T-helper 2 cell (primary cell): ENCODE measurements at regions not wholly inside any gene's neighbourhood (a gene's known extent, or its start where the extent isn't known, plus 50 kb on each side); places are given as distances from the start of the nearest gene placed in this dataset.
A peak's percentile ranks its signal among the peaks of the same experiment; 100 is the strongest.

Experiments used
- DNase-seq, 5 experiments: peaks; one replicate each; pipeline versions ENCODE4 v3.0.0 to v3.0.0-alpha.2; 2012 to 2022

GRCh38 chr11:45091563-45092403, 54.7 kb upstream of the PRDM11 start:
- no peak for DNase-seq

GRCh38 chr11:45092404-45092785, 54.0 kb upstream of the PRDM11 start:
- DNase-seq, result no peak

GRCh38 chr11:45092901-45093760, 53.3 kb upstream of the PRDM11 start:
- peak in 2 of 5 experiments; percentile 29 to 52 for DNase-seq

GRCh38 chr11:45093761-45094455, 52.5 kb upstream of the PRDM11 start:
- no peak for DNase-seq

DNA sequence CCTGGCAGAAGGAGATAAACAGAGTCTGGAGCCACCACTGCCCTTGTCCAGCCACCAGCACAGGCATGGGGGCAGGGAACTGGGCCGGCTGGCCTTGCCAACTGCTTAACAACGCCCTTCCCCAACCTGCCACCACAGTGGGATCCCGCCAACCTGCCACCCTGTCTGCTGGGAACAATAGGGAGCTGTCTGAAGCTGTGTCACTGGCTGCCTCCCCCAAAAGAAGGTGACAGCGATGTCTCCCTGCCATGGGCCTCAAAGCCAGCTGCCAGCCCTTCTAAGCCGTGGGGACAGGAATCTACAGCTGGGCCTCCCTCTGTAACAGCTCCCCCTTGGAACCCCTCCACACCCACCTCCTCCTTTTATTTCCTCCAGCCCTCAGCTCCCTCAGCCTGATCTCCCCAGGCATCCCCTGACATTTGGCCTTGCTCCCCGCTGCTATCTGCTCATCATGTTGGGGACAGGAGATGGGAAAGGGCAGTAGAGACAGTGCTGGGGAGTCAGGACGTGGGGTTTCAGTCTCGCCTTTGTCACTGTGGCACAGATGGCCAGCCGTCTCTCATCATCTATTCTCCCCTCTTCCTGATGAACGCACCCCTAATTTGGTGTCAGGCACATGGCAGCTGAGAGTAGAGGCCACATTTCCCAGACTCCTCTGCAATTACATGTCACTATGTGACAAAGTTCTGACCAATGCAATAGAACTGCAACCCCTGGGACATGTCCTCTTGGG, 51.3 kb upstream of the PRDM11 start:
- no peak for DNase-seq

- DNase-seq, result no peak
These were observed 50.8 kb upstream of the PRDM11 start for GRCh38 chr11:45095691-45096010.

DNA sequence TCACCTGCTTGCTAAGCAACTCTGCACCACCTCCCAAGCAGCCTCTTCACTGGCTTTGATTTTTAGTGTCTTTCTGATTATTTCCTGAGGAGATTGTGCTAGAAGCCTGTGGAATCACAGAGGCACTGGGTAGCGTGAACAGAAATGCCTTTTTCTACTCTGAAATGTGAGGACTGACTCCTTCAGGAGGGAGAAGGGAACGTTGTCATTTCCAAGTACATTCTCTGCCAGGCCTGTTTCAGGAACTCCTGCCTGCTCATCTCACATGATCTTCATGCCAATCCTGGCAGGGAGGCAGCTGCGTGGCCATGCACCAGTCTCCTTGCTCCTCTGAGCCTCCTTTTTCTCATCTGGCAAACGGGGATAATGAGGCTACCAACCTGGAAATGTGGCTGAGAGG, 49.8 kb upstream of the PRDM11 start:
- DNase-seq, result no peak
